K562 (cell line): ENCODE measurements at regions not wholly inside any gene's neighbourhood (a gene's known extent, or its start where the extent isn't known, plus 50 kb on each side); places are given as distances from the start of the nearest gene placed in this dataset.
A peak's percentile ranks its signal among the peaks of the same experiment; 100 is the strongest.

Source experiments
- CBFB ChIP-seq: sonication (generic); formaldehyde crosslinking; IDR thresholded peaks from 2 replicates; pipeline ENCODE4 v1.4.0; 2020; ENCODE audit warnings: mild to moderate bottlenecking, missing genetic modification reagents
- CTBP1 ChIP-seq: fragments of 450-650 bp; IDR thresholded peaks from 2 replicates; pipeline ENCODE4 v1.6.1; 2016; ENCODE audit warnings: borderline replicate concordance
- DNMT1 ChIP-seq: fragments of 450-650 bp; IDR thresholded peaks from 2 replicates; pipeline ENCODE4 v1.6.1; 2016; ENCODE audit warnings: antibody characterized with exemption, mild to moderate bottlenecking
- EP300 ChIP-seq: IDR thresholded peaks from 2 replicates; pipeline ENCODE4 v1.6.1; 2012; ENCODE audit warnings: low read length, improper control_type of control experiment
- EZH2 ChIP-seq: IDR thresholded peaks from 2 replicates; pipeline ENCODE4 v1.6.1; 2012; ENCODE audit warnings: low read depth, mild to moderate bottlenecking, inconsistent platforms, low read length, borderline replicate concordance
- FOXM1 ChIP-seq, 2 experiments: fragments of 450-650 bp in 1 of 2; sonication (generic) in 1 of 2; formaldehyde crosslinking in 1 of 2; IDR thresholded peaks; 2 replicates each; pipeline versions ENCODE4 v1.6.1 to v1.9.0; 2017 to 2022; ENCODE audit warnings: low read depth in 2 of 2, mild to moderate bottlenecking in 2 of 2, missing genetic modification reagents in 1 of 2, moderate library complexity in 1 of 2
- HNRNPLL ChIP-seq: fragments of 200-400 bp; formaldehyde crosslinking; IDR thresholded peaks from 2 replicates; pipeline ENCODE4 v1.6.1; 2017; ENCODE audit warnings: low read length, low read depth, mild to moderate bottlenecking; ENCODE audit not compliant: poor library complexity, severe bottlenecking
- KDM4B ChIP-seq, 2 experiments: fragments of 450-650 bp in 1 of 2; sonication (generic) in 1 of 2; IDR thresholded peaks; 2 replicates each; pipeline ENCODE4 v1.6.1; 2016 to 2017; ENCODE audit warnings: borderline replicate concordance in 2 of 2, antibody characterized with exemption in 1 of 2, low read depth in 1 of 2, mild to moderate bottlenecking in 1 of 2
- KHSRP ChIP-seq: fragments of 450-650 bp; IDR thresholded peaks from 2 replicates; pipeline ENCODE4 v1.6.1; 2017
- MYBL2 ChIP-seq, 2 experiments: fragments of 450-650 bp in 1 of 2; sonication (generic) in 1 of 2; formaldehyde crosslinking in 1 of 2; IDR thresholded peaks; 2 replicates each; pipeline versions ENCODE4 v1.6.1 to v1.8.1; 2017 to 2022; ENCODE audit warnings: borderline replicate concordance in 1 of 2, inconsistent platforms in 1 of 2, low read depth in 1 of 2, mild to moderate bottlenecking in 1 of 2, missing genetic modification reagents in 1 of 2, moderate library complexity in 1 of 2
- RBM17 ChIP-seq: fragments of 200-400 bp; formaldehyde crosslinking; IDR thresholded peaks from 2 replicates; pipeline ENCODE4 v1.6.1; 2017; ENCODE audit warnings: low read depth, mild to moderate bottlenecking, low read length, borderline replicate concordance
- RHOXF2B ChIP-seq: fragments of 250-450 bp; sonication (Bioruptor Pico); conservative IDR thresholded peaks from 2 replicates; pipeline ENCODE4 v1.5.1; 2021
- RREB1 ChIP-seq: fragments of 250-450 bp; sonication (Bioruptor Pico); IDR thresholded peaks from 2 replicates; pipeline ENCODE4 v1.4.0; 2020
- SRSF9 ChIP-seq: fragments of 200-400 bp; formaldehyde crosslinking; IDR thresholded peaks from 2 replicates; pipeline ENCODE4 v1.6.1; 2017; ENCODE audit warnings: low read depth, low read length, borderline replicate concordance
- TBP ChIP-seq: optimal IDR thresholded peaks from 2 replicates; pipeline ENCODE3; 2011; ENCODE audit warnings: low read depth, low read length, improper control_type of control experiment
- TCF7L2 ChIP-seq: fragments of 150-350 bp; IDR thresholded peaks from 2 replicates; pipeline ENCODE4 v1.6.1; 2016; ENCODE audit warnings: low read depth, mild to moderate bottlenecking, low read length, moderate library complexity
- ZNF12 ChIP-seq: sonication (generic); formaldehyde crosslinking; IDR thresholded peaks from 2 replicates; pipeline ENCODE4 v1.4.0; 2020; ENCODE audit warnings: mild to moderate bottlenecking, missing genetic modification reagents
- ZNF217 ChIP-seq: sonication (generic); formaldehyde crosslinking; IDR thresholded peaks from 2 replicates; pipeline ENCODE4 v1.8.0; 2022; ENCODE audit warnings: mild to moderate bottlenecking, missing genetic modification reagents
- ZNF695 ChIP-seq: fragments of 450-650 bp; formaldehyde crosslinking; IDR thresholded peaks from 2 replicates; pipeline ENCODE4 v1.4.0; 2020; ENCODE audit warnings: mild to moderate bottlenecking, moderate library complexity
- ZNF830 ChIP-seq: fragments of 250-450 bp; sonication (Bioruptor Pico); IDR thresholded peaks from 2 replicates; pipeline ENCODE4 v1.5.0; 2021; ENCODE audit warnings: mild to moderate bottlenecking
- TF ChIP-seq, protein P1 (sequence below), 2 experiments: fragments of 450-650 bp; IDR thresholded peaks; 2 replicates each; pipeline ENCODE4 v1.6.1; 2018; ENCODE audit warnings: mild to moderate bottlenecking in 2 of 2, low read depth in 1 of 2; ENCODE audit not compliant: partially characterized antibody in 2 of 2

DNA sequence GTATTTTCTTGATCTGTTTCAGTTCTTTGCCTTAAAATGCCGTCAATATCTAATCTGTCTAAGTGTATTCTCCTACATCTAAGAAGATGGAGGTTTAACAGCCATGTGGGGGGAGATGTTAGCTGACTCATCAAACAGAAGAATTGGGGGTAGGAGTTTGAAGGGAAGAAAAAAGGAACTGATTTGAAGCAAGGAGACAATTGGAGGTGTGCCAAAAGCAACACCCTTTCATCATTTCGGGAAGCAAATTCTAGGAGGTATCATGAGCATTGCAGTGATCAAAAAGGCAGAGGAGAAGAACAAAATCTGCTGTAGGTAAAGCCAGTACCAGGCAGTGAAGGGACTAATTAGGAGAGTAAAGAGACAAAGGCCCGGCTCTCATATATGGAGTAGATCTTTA lies 337.3 kb upstream of the TBC1D5 start (continued):
- TF ChIP-seq RBM17: no peak
- no peak for TF ChIP-seq TBP
- TF ChIP-seq RHOXF2B (CRISPR knock-in tag): no peak
- no peak for TF ChIP-seq DNMT1
- no peak for TF ChIP-seq KHSRP
- no peak for TF ChIP-seq CBFB (CRISPR knock-in tag)
- TF ChIP-seq SRSF9: no peak
- TF ChIP-seq HNRNPLL: no peak
- no peak for TF ChIP-seq ZNF217 (CRISPR knock-in tag)
- no peak for TF ChIP-seq RREB1 (CRISPR knock-in tag)
- TF ChIP-seq ZNF12 (CRISPR knock-in tag): no peak
- no peak for TF ChIP-seq FOXM1 (IDR thresholded peaks at IDR 0.05; ENCODE audit: low read depth)
- no peak for TF ChIP-seq FOXM1 (CRISPR knock-in tag; IDR thresholded peaks at IDR 0.05; ENCODE audit: low read depth)
- TF ChIP-seq ZNF830: no peak
- TF ChIP-seq ZNF695 (CRISPR knock-in tag): no peak
- no peak for TF ChIP-seq KDM4B (IDR thresholded peaks at IDR 0.05; ENCODE audit: borderline replicate concordance in 2 of 2, low read depth in 1 of 2)
- peak; percentile 80; the same call in 1 of the 2 replicates for TF ChIP-seq CTBP1
- peak; percentile 30; the same call in 1 of the 2 replicates for TF ChIP-seq EP300
- no peak for TF ChIP-seq TCF7L2
- TF ChIP-seq, protein P1, sequence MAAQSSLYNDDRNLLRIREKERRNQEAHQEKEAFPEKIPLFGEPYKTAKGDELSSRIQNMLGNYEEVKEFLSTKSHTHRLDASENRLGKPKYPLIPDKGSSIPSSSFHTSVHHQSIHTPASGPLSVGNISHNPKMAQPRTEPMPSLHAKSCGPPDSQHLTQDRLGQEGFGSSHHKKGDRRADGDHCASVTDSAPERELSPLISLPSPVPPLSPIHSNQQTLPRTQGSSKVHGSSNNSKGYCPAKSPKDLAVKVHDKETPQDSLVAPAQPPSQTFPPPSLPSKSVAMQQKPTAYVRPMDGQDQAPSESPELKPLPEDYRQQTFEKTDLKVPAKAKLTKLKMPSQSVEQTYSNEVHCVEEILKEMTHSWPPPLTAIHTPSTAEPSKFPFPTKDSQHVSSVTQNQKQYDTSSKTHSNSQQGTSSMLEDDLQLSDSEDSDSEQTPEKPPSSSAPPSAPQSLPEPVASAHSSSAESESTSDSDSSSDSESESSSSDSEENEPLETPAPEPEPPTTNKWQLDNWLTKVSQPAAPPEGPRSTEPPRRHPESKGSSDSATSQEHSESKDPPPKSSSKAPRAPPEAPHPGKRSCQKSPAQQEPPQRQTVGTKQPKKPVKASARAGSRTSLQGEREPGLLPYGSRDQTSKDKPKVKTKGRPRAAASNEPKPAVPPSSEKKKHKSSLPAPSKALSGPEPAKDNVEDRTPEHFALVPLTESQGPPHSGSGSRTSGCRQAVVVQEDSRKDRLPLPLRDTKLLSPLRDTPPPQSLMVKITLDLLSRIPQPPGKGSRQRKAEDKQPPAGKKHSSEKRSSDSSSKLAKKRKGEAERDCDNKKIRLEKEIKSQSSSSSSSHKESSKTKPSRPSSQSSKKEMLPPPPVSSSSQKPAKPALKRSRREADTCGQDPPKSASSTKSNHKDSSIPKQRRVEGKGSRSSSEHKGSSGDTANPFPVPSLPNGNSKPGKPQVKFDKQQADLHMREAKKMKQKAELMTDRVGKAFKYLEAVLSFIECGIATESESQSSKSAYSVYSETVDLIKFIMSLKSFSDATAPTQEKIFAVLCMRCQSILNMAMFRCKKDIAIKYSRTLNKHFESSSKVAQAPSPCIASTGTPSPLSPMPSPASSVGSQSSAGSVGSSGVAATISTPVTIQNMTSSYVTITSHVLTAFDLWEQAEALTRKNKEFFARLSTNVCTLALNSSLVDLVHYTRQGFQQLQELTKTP (IDR thresholded peaks at IDR 0.05; ENCODE audit: low read depth in 1 of 2, partially characterized antibody in 2 of 2): no peak
- TF ChIP-seq EZH2: no peak
- no peak for TF ChIP-seq MYBL2 (IDR thresholded peaks at IDR 0.05; ENCODE audit: low read depth)
- TF ChIP-seq MYBL2 (CRISPR knock-in tag; IDR thresholded peaks at IDR 0.05; ENCODE audit: borderline replicate concordance): no peak
